GM19395 (cell line): ENCODE measurements at regions not wholly inside any gene's neighbourhood (a gene's known extent, or its start where the extent isn't known, plus 50 kb on each side); places are given as distances from the start of the nearest gene placed in this dataset.
A peak's percentile ranks its signal among the peaks of the same experiment; 100 is the strongest.

Experiments
- ATAC-seq: cut with Tn5 transposase; IDR thresholded peaks from one replicate; pipeline ENCODE4 v1.9.1; 2021; ENCODE audit warnings: mild to moderate bottlenecking, moderate library complexity; ENCODE audit not compliant: unreplicated experiment

- ATAC-seq = no peak
These were observed 1193.4 kb downstream of the SORCS3 start for GRCh38 chr10:105834261-105835059.

- ATAC-seq = no peak
These were observed 1186.0 kb downstream of the SORCS3 start for GRCh38 chr10:105827133-105827532.

DNA sequence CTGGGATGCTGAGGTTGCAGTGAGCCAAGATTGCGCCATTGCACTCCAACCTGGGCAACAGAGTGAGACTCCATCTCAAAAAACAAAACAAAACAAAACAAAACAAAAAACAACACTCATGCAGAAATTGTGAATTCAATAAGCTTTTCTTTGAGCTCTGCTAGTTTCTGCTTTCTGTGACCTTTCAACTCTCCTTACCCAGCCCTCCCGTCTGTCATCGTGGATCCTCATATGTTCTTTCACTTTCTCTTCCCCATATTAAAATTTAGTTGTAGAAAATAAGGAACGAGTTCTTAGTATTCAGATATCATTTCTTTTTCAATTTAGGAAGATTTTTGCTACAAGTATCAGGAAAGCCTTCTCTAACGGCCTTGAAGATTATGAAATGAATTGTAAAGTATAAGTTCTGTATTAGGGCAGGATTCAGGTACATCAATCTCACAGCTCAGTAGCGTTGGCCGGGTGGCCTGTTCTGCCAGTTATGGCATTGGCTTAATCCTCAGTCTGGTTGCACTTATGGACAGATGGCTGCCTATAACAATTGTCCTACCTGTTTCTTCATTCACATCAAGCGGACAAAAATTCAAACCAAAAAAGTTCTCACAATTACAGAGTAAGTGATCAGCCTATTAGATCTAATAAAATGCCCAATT lies 1167.0 kb downstream of the SORCS3 start:
- no peak for ATAC-seq

- ATAC-seq = no peak
These were observed 1162.1 kb downstream of the SORCS3 start for GRCh38 chr10:105803206-105803605.

DNA sequence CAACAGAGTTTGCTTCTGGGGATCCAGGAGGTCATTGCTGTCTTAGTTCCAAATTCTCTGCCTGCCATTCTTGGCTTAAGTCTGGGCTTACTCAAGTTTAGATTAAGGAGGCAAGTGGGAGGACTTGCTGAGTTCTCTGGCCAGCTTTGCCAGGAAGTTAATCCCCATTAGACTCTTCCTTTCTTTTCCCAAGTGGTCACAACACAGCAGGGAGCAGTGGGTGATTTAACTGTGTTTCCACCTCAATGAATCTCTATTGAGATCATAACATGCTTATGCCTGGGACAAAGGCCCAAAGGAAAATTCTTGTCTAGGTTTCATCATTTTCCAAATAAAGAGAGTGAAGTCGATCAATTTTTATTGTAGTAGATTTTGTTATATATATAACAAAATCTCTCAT lies 1159.6 kb downstream of the SORCS3 start:
- no peak for ATAC-seq

DNA sequence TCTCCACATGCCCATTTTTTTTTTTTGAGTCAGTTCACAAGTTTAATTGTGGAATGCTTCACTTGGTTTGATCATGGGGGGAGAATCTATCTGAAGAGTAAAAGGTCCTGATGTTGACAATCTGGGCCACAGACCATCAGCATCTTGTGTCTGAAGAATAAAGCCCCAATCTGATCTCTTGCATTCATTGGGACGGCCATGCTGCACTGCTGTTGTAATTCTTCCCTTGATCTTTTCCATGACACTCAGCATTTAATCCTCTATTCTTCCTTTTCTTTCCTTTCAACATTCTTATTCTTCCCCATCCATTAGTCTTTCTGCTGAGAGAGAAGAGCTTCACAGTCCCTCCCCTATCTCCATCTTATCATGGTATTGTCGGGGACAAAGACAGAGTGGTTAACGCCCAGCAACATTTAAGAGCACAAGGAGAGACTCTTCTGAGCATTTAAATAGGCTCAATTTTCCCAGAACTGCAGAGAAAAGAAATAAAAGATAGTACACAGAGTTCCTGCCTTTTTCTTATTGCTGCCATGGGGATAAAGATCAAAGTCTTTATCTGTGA lies 1157.3 kb downstream of the SORCS3 start:
- no peak for ATAC-seq

- peak; percentile 65 for ATAC-seq
These were observed 1156.3 kb downstream of the SORCS3 start for GRCh38 chr10:105797234-105797890.

DNA sequence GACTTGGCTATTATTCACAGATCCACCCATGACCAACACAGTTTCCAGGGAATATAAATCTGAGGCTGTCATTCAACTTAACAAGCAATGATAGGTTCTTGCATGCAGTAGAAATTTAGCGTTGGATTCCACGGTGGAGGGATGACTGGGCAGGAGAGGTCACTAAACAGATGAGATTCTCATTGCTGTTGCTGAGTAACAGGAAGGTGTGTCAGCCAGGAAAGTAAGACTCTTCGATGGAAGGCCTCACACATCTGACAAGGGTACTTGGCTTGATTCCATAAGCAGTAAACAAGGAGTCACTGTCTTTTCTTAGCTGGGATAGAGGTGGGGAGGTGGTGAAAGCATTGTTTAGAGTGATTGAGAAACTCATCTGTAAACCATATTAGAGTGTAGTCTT lies 1152.0 kb downstream of the SORCS3 start:
- no peak for ATAC-seq

DNA sequence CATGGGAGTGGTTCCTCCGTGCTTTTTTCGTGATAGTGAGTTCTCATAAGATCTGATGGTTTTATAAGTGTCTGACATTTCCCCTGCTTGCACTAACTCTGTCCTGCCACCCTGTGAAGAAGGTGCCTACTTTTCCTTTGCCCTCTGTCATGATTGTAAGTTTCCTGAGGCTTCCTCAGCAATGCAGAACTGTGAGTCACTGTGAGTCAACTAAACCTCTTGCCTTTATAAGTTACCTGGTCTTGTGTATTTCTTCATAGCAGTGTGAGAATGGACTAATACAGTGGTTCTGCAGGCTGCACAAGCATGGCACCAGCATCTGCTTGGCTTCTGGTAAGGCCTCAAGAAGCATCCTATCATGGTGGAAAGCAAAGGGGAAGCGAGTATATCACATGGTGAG lies 1144.6 kb downstream of the SORCS3 start:
- no peak for ATAC-seq

- no peak for ATAC-seq
These were observed 1142.9 kb downstream of the SORCS3 start for GRCh38 chr10:105783936-105784483.

DNA sequence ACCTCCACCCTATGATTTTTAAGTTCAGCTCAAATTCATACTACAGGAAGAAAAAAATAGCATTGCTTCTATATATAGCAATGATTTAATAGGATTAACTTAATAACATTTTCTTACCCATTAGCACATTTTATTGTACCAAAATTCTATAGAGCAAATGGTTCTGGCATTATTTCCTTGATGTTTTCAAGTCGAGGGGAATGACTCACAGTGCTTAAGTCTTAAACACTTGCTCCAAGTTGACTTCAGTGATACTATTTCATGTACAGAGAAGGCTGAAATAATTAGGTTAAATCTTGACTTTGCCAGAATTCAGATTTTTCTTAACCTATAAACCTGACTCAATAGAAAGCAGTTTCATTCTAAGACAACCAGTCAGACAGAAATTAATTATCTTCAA lies 1133.8 kb downstream of the SORCS3 start:
- no peak for ATAC-seq

- no peak for ATAC-seq
These were observed 1133.3 kb downstream of the SORCS3 start for GRCh38 chr10:105774351-105774750.

GRCh38 chr10:105770524-105771212 lies 1129.6 kb downstream of the SORCS3 start:
- no peak for ATAC-seq

GRCh38 chr10:105769248-105770184 lies 1128.4 kb downstream of the SORCS3 start:
- ATAC-seq = no peak

GRCh38 chr10:105763611-105764010 lies 1122.5 kb downstream of the SORCS3 start:
- no peak for ATAC-seq

GRCh38 chr10:105761576-105762260 lies 1120.6 kb downstream of the SORCS3 start:
- no peak for ATAC-seq

GRCh38 chr10:105759669-105760068 lies 1118.6 kb downstream of the SORCS3 start:
- no peak for ATAC-seq

- ATAC-seq = no peak
These were observed 1117.3 kb downstream of the SORCS3 start for GRCh38 chr10:105758209-105758998.
